Liver (tissue), 7 donors: ENCODE measurements at regions not wholly inside any gene's neighbourhood (a gene's known extent, or its start where the extent isn't known, plus 50 kb on each side); places are given as distances from the start of the nearest gene placed in this dataset.

Source experiments
- DNase-seq: peaks from one replicate; pipeline ENCODE4 v3.0.0-alpha.2; 2017; ENCODE audit warnings: low spot score
- H3K27ac ChIP-seq, 2 donors: one replicate each; pipeline ENCODE4 v1.7.0; 2013; ENCODE audit warnings: inconsistent platforms in 2 of 2, low read length in 2 of 2, control low read depth in 1 of 2, low read depth in 1 of 2, mild to moderate bottlenecking in 1 of 2
- H3K27me3 ChIP-seq, 4 donors: one replicate each; pipeline versions ENCODE4 v1.6.1 to v1.7.0; 2013; ENCODE audit warnings: low read length in 3 of 4, inconsistent platforms in 1 of 4, mild to moderate bottlenecking in 1 of 4, moderate library complexity in 1 of 4; ENCODE audit not compliant: control insufficient read depth in 4 of 4, insufficient read depth in 4 of 4
- H3K36me3 ChIP-seq, 4 donors: one replicate each; pipeline versions ENCODE4 v1.6.1 to v1.7.0; 2013; ENCODE audit warnings: low read length in 3 of 4, mild to moderate bottlenecking in 3 of 4, low read depth in 1 of 4, moderate library complexity in 1 of 4; ENCODE audit not compliant: control insufficient read depth in 4 of 4, insufficient read depth in 3 of 4
- H3K4me1 ChIP-seq, 4 donors: one replicate each; pipeline versions ENCODE4 v1.6.1 to v1.7.0; 2013; ENCODE audit warnings: low read length in 3 of 4, mild to moderate bottlenecking in 3 of 4, moderate library complexity in 1 of 4; ENCODE audit not compliant: control insufficient read depth in 4 of 4, insufficient read depth in 4 of 4
- H3K4me3 ChIP-seq, 3 donors: one replicate each; pipeline versions ENCODE4 v1.6.1 to v1.7.0; 2013; ENCODE audit warnings: low read length in 3 of 3, control low read depth in 1 of 3, low read depth in 1 of 3, mild to moderate bottlenecking in 1 of 3
- H3K9ac ChIP-seq, 2 donors: one replicate each; pipeline ENCODE4 v1.7.0; 2013; ENCODE audit warnings: low read length in 2 of 2, mild to moderate bottlenecking in 2 of 2, moderate library complexity in 2 of 2, control low read depth in 1 of 2, low read depth in 1 of 2
- H3K9me3 ChIP-seq, 4 donors: one replicate each; pipeline versions ENCODE4 v1.6.1 to v1.7.0; 2013; ENCODE audit warnings: low read length in 3 of 4; ENCODE audit not compliant: control insufficient read depth in 4 of 4
- EGR1 ChIP-seq, 2 donors: IDR thresholded peaks; 2 replicates each; pipeline ENCODE4 v1.6.1; 2016 to 2018; ENCODE audit warnings: antibody characterized with exemption in 2 of 2, low read depth in 2 of 2
- FOXA1 ChIP-seq: IDR thresholded peaks from 2 replicates; pipeline ENCODE4 v1.6.1; 2016; ENCODE audit warnings: antibody characterized with exemption
- FOXA2 ChIP-seq: IDR thresholded peaks from 2 replicates; pipeline ENCODE4 v1.6.1; 2016; ENCODE audit warnings: antibody characterized with exemption
- GABPA ChIP-seq, 2 donors: IDR thresholded peaks in 1 of 2; conservative IDR thresholded peaks in 1 of 2; 2 replicates each; pipeline ENCODE4 v1.6.1; 2016; ENCODE audit warnings: antibody characterized with exemption in 2 of 2, mild to moderate bottlenecking in 1 of 2, moderate library complexity in 1 of 2
- HNF4A ChIP-seq, 2 donors: conservative IDR thresholded peaks; 2 replicates each; pipeline ENCODE4 v1.6.1; 2016; ENCODE audit warnings: antibody characterized with exemption in 2 of 2, mild to moderate bottlenecking in 2 of 2
- HNF4G ChIP-seq: IDR thresholded peaks from 2 replicates; pipeline ENCODE4 v1.6.1; 2016; ENCODE audit warnings: antibody characterized with exemption
- JUND ChIP-seq, 2 donors: IDR thresholded peaks; 2 replicates each; pipeline ENCODE4 v1.6.1; 2016; ENCODE audit warnings: antibody characterized with exemption in 2 of 2
- NR2F2 ChIP-seq: IDR thresholded peaks from 2 replicates; pipeline ENCODE4 v1.6.1; 2016; ENCODE audit warnings: antibody characterized with exemption
- SP1 ChIP-seq: IDR thresholded peaks from 2 replicates; pipeline ENCODE4 v1.6.1; 2018; ENCODE audit warnings: antibody characterized with exemption, mild to moderate bottlenecking
- YY1 ChIP-seq: IDR thresholded peaks from 2 replicates; pipeline ENCODE4 v1.6.1; 2016; ENCODE audit warnings: antibody characterized with exemption, mild to moderate bottlenecking
- WGBS: extraction: QIAGEN DNeasy Blood & Tissue Kit; methylation state at CpG from one replicate; pipeline ENCODE4 v1.1.7; 2013; 5-methylcytosine and 5-hydroxymethylcytosine counted together
- TF ChIP-seq, protein P1 (sequence below): IDR thresholded peaks from 2 replicates; pipeline ENCODE4 v1.6.1; 2016; ENCODE audit warnings: antibody characterized with exemption
- TF ChIP-seq, protein P2 (sequence below): IDR thresholded peaks from 2 replicates; pipeline ENCODE4 v1.6.1; 2016; ENCODE audit warnings: antibody characterized with exemption
- donor health status: healthy.
- donor health status: healthy.
- donor health status: healthy.
- donor health status: healthy.

DNA sequence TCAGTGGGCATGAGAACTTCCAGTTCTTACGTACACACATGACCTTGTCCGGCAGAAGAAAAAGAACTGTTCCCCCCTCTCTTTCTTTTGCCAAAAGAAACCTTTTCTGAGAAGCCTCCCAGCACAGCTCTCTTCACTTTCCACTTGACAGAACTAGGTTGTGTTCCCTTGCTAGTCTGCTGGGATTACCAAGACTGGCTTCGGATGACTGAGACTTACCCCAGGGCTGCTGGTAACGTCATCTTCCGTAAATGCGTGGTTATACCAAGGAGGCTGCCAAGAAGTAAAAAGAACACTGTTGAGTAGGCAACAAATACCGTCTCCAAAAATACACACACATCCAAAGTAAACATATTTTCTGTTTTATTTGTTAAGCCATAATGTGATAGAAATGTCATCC lies 908.2 kb downstream of the EFNB2 start:
- Histone ChIP-seq H3K36me3 (no peaks in the 10 kb centered on the region), H3K4me1 (no peaks in the 10 kb centered on the region), H3K9me3 (no peaks in the 10 kb centered on the region), H3K4me3 (no peak overlapping the region), H3K9ac (no peak overlapping the region), H3K27me3 (no peaks in the 10 kb centered on the region), H3K27ac (no peak overlapping the region)
- WGBS: 85% methylated on average over 7 of the region's 7 CpGs
- TF ChIP-seq YY1: no peak
- no peak for TF ChIP-seq EGR1 (IDR thresholded peaks at IDR 0.05; ENCODE audit: low read depth in 2 of 2)
- TF ChIP-seq HNF4G: no peak
- TF ChIP-seq FOXA1: no peak
- TF ChIP-seq, protein P1, sequence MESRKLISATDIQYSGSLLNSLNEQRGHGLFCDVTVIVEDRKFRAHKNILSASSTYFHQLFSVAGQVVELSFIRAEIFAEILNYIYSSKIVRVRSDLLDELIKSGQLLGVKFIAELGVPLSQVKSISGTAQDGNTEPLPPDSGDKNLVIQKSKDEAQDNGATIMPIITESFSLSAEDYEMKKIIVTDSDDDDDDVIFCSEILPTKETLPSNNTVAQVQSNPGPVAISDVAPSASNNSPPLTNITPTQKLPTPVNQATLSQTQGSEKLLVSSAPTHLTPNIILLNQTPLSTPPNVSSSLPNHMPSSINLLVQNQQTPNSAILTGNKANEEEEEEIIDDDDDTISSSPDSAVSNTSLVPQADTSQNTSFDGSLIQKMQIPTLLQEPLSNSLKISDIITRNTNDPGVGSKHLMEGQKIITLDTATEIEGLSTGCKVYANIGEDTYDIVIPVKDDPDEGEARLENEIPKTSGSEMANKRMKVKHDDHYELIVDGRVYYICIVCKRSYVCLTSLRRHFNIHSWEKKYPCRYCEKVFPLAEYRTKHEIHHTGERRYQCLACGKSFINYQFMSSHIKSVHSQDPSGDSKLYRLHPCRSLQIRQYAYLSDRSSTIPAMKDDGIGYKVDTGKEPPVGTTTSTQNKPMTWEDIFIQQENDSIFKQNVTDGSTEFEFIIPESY: no peak
- TF ChIP-seq, protein P2, sequence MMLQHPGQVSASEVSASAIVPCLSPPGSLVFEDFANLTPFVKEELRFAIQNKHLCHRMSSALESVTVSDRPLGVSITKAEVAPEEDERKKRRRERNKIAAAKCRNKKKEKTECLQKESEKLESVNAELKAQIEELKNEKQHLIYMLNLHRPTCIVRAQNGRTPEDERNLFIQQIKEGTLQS: no peak
- no peak for TF ChIP-seq FOXA2
- TF ChIP-seq GABPA (IDR thresholded peaks at IDR 0.05 in 1 of 2, conservative IDR thresholded peaks at IDR 0.05 in 1 of 2): no peak
- DNase-seq: no peak

DNA sequence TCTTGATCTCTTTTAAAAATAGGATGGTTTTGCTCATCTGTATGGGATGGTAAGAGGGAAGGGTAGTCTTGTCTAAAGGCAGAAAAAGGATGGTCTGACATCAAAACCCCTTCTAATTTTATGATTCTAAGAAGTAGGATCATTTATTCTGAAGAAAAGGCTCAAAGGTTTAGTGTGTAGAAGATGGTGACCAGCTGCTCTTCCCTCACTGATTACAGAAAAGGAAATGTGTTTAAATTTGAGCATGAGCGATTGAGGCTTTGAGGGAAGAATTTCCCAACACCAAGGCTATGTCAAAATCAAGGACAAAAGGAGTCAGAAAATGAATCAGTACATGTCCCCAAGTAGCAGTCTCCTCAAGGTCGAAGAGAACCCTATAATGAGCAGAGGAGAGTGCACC lies 909.8 kb downstream of the EFNB2 start:
- Histone ChIP-seq H3K4me1 (no peaks in the 10 kb centered on the region), H3K9ac (no peak overlapping the region), H3K9me3 (no peaks in the 10 kb centered on the region), H3K27ac (no peak overlapping the region), H3K4me3 (no peak overlapping the region), H3K36me3 (no peaks in the 10 kb centered on the region), H3K27me3 (no peaks in the 10 kb centered on the region)
- WGBS: 66% methylated on average over 2 of the region's 2 CpGs
- TF ChIP-seq SP1: no peak
- no peak for DNase-seq

DNA sequence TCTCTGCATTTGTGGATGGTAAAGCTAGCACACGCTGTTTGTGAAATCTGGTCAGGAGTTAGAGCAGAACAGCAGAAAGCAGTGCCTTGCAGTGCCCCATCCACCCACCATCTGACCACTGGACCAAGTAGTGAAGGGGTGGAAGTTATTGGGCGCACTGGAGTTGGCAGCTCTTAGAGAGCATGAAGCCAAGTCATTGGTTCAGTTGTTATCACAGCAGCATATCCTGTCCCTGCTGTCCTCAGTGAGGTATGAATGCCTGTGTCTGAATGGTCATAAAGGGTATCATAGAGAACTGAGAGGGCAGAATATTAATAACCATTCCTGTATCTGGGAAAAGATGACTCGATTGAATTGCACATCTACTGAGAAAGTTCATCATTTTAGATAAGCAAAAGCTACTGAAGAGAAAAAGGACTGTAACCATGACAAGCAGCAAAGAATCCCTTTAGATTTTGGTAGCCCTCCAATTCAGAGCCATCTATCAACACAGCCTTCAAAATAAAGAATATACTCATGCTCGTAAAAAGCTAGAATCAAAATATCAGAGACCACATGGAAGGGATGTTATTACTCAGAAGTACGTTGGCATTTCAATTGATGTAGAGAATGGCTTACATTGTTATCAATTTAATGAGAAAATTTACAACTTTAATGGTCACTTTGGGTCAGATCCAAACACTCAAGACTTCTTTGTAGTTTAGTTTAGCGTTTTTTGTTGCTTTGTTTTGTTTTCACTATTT lies 919.0 kb downstream of the EFNB2 start:
- Histone ChIP-seq H3K36me3 (no peaks in the 10 kb centered on the region), H3K27me3 (peaks cover 0 to 8% (median under 1%) of the 10 kb centered on the region in 4 donors), H3K4me1 (no peaks in the 10 kb centered on the region), H3K4me3 (no peak overlapping the region), H3K27ac (no peak overlapping the region), H3K9ac (no peak overlapping the region), H3K9me3 (no peaks in the 10 kb centered on the region)
- TF ChIP-seq JUND (IDR thresholded peaks at IDR 0.05) (no peak), HNF4A (conservative IDR thresholded peaks at IDR 0.05) (no peak), EGR1 (IDR thresholded peaks at IDR 0.05; ENCODE audit: low read depth in 2 of 2) (no peak), NR2F2 (no peak)
- no peak for DNase-seq
- 63% methylated on average over 6 of the region's 6 CpGs for WGBS

DNA sequence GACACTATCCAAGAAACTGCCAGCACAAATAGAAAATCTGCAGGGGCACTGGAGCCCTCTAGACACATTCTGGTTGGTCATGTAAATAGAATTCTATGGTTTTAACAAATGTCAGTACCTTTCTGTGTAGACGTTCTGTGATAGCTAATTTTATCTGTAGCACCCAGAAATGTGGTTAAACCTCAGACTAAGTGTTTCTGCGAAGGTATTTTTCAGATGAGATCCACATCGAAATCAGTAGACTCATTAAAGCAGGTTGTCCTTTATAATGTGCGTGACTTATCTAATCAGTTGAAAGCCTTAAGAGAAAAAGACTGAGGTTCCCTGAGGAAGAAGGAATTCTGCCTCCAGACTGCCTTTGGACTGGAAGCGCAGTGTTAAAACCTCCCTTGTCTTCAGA lies 922.9 kb downstream of the EFNB2 start:
- WGBS: 73% methylated on average over 5 of the region's 5 CpGs
- no peak overlapping the region for H3K27ac ChIP-seq
- no peak for DNase-seq
- TF ChIP-seq EGR1 (IDR thresholded peaks at IDR 0.05; ENCODE audit: low read depth in 2 of 2) (no peak), HNF4A (conservative IDR thresholded peaks at IDR 0.05) (no peak)
- H3K36me3 ChIP-seq: no peaks in the 10 kb centered on the region
- no peak overlapping the region for H3K9ac ChIP-seq
- H3K4me1 ChIP-seq: no peaks in the 10 kb centered on the region
- no peaks in the 10 kb centered on the region for H3K9me3 ChIP-seq
- peaks cover 0 to 8% (median 0%) of the 10 kb centered on the region in 4 donors for H3K27me3 ChIP-seq
- no peak overlapping the region for H3K4me3 ChIP-seq
